HG03342 (cell line): ENCODE measurements at regions not wholly inside any gene's neighbourhood (a gene's known extent, or its start where the extent isn't known, plus 50 kb on each side); places are given as distances from the start of the nearest gene placed in this dataset.
"Not testable (repeated sequence)": the region's sequence is repeated elsewhere in the genome, so short reads cannot be mapped to it uniquely, and the experiment has no call there.

ENCODE experiments used
- ATAC-seq: cut with Tn5 transposase; IDR thresholded peaks from one replicate; pipeline ENCODE4 v1.9.1; 2021; ENCODE audit warnings: mild to moderate bottlenecking, moderate library complexity; ENCODE audit not compliant: unreplicated experiment

DNA sequence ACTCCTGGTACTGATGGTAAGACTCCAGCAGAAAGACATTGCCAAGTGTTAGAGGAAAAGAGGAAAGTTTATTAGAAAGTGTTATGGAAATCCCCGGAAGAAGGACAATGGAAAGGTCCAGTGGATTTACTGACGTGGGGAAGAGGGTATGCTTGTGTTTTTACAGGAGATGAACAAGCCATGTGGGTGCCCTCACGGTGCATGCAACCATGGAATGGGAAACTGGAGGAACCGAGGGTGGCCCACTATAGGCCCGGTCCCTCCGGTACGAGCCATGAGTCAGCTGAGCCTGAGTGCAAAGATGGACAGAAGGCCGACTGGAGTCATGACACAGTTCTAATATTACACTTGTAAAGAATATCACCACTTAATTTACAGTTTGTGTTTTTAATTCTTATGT is 123.3 kb upstream of the ZCCHC13 start:
- no peak for ATAC-seq

DNA sequence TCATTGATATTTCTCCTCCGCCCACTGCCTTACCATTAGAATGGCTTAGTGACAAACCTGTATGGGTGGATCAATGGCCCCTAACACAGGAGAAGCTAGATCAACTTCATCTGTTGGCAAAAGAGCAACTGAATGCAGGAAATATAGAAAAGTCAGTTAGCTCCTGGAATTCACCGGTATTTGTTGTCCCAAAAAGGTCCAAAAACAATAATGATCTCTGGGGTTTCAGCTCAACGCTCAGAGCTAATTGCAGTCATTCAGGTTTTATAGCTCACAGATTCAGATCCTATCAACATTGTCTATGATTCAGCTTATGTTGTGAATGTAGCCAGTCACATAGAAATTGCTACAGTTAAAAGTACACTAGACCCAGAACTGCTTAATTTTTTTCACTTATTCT is 124.0 kb upstream of the ZCCHC13 start:
- ATAC-seq, result no peak

DNA sequence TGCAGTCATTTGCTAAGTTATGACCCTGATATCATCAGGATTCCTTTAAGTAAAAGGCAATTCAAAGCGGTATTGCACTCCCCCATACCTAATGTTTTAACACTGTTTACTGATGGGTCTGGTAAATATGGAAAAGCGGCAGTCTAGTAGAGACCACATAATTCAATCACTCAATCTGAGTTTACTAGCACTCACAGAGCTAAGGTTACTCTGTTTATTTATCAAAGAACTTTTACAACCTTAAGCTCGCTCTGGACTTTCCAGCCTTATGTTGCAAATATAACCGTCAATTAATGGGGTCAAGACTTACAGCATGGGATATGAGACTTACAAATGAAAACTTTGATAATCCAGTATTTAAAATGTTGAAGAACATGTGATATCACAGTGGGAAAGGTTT is 124.5 kb upstream of the ZCCHC13 start:
- ATAC-seq, result no peak

DNA sequence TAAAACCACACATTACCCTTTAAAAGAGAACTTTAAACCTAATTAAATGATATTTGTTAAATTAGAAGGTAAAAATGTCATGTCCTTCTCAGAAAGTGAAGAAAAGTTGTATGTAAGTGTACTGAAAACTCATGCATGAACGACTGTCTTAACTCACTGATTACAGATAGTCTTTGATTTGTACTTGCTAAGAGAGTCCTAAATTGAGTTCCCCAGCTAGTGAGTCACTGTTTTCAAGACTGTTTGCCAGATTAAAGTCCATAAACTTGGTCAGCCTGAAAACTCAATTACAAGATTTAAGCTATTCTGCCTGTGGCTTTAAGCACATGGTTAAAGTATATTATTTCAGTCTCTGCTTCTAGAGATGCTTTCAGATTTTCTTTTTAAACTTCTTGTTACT is 124.9 kb upstream of the ZCCHC13 start:
- no peak for ATAC-seq

DNA sequence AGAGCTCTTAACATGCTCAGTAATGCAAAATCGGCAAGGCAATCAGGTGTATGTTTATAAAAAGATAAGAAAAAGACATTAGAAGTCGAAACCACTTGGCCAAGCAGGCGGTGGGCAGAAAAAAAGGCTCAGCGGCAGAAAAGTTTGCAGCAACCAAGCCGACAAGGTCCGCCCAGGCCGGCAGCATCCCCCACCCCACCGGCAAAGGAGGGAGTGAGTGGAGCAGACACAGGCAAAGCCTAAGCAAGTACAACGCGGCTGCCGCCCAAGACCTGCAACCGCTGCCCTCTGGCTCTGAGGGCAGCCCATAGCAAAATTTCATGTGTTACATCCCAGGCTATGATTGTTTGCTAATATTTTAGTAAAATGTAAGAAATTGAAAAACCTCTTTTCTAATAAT is 125.4 kb upstream of the ZCCHC13 start:
- no peak for ATAC-seq

DNA sequence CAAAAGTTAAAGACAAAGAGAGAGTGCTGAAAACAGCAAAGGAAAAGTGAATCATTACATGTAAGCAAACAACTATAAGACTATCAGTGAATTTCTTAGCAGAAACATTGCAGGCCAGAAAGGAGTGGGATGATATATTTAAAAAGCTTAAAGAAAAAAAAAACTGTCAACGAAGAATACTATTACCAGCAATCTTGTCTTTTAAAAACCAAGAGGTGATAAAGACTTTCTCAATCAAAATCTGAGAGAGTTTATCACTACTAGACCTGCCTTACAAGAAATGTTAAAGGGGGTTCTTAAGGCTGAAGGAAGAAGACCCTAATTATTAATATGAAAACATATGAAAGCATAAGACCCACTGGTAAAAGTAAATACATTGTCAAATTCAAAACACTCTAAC is 132.5 kb upstream of the ZCCHC13 start:
- no peak for ATAC-seq

DNA sequence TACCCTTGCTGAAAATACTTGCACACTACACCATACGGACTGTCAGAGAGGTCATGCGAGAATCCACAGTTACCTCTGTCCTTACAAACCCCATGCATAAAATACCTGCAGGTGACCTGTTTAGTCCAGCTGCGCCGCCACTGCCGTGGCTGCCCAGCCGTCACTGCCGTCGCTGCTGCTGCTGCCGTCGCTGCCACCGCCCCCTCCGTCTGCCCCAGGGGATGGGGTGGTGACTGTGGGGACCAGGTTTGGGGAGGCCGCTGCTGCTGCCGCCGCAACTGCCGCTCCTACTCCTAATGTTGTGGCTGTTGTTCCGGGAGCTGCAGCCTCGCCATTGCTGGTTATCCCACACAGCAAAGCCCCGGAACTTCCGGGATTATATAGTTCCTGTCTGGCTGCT is 141.8 kb upstream of the ZCCHC13 start:
- ATAC-seq, result no peak

DNA sequence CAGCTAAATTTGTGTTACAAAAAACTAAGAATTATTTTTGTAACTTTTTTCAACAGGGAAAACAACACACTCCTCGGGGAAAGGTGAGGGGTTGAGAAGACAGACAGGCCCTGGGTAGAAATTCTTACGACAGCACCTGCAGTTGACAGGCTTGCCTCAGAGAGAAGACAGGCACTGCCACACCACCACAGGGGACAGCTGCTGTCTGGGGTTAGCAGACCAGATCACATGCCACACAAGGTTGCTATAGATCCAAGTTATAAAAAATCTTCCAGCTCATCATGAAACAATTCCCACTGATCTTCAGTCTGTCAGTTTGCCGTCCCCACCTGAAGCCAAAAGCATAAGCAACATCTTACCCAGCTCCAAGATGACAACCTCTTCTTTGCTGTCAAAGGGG is 143.2 kb upstream of the ZCCHC13 start:
- ATAC-seq, result no peak

DNA sequence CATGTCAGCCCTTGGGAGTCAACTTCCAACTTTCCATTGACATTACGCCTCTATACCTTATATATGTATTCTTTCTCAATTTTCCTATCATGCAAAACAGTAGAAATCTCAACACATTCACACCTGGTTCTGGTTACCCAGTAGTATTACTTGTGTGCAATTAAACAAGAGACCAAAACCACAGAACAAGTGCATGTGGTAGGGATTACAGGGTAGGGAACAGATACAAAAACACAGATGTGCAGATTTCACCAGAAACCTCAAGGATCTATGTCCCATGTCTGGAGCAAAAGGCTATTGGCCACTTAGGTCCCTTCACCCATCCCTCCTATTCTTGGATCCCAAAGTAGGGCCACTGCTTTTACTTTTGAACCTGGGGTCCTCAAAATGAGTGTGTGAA is 143.6 kb upstream of the ZCCHC13 start:
- ATAC-seq, result no peak

DNA sequence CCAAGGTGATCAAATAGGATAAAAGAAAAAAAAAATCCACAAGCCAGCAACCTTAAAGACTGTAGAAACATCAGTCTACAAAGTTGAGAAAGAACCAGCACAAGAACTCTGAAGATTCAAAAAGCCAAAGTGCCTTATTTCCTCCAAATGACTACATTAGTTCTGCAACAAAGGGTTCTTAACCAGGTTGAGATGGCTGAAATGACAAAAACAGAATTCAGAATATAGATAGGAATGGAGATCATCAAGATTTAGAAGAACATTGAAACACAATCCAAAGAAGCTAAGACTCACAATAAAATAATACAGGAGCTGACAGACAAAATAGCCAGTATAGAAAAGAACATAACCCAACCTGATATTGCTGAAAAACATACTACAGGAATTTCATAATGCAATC is 156.5 kb upstream of the ZCCHC13 start:
- no peak for ATAC-seq

DNA sequence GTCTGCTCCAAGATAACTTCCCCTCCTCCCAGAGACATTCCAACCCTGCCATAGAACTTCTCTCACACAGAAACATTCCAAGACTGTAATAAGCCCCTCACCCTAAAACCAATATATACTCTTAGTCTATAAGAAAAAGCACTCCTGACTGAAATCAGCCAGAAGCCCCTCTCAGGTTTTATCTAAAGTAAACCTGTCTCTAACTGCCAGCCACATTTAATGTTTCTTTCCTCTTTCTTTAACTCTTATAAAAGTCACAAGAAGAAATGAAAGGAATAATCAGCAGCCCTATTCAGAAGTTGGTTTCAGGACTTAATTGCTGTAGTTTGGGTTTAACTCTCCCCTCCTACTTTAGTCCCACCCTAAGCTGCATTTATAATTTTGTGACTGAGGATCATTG is 165.0 kb upstream of the ZCCHC13 start:
- ATAC-seq, result no peak

DNA sequence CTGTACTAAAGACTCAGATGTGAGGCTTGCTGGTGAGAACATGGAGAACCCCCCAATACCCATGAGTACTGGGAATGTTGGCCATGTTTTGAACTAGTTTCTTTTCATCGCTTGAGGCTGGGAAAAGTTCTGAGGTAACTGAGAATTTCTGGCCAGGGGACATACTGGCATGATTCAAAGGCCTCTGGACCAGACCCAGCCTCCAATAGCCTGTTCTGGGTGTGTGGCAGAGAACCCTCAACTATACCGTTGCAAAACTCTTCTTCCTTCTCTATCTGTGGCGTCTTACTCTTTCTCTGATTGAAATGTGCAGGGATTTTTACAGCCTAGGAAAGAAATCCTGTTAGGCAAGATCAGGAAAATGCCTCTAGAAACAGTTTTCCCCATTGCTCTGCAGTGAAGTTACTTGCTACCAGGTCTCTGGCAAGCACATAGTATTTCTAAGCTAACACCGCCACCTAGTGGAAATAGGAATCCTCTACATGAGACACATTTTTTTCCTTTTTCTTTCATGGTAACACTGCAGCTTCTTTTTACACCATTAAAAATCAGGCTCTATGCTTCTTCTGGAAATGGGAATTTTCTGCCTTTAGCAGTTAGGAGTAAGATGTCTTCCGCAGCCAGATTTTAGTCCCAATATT is 170.7 kb upstream of the ZCCHC13 start:
- peak; percentile 88 for ATAC-seq

DNA sequence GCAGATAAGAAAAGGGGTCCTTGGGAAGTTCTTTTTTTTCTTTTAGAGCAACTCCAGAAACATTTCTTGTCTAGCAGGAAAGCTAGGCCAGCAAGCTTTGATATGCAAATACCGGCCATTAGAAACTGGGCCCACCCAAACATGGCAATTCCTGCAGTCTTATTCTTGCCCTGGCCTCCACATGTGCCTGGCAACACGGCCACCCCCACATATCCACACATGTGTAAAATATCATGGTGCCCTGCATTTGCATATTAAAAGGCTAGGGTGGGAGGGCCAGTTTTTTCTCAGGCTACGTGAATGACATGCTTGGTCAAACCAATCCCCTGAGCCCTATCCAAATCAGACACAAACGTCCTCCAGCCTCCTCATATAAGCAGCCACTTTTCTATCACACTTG is 171.7 kb upstream of the ZCCHC13 start:
- ATAC-seq, result no peak

DNA sequence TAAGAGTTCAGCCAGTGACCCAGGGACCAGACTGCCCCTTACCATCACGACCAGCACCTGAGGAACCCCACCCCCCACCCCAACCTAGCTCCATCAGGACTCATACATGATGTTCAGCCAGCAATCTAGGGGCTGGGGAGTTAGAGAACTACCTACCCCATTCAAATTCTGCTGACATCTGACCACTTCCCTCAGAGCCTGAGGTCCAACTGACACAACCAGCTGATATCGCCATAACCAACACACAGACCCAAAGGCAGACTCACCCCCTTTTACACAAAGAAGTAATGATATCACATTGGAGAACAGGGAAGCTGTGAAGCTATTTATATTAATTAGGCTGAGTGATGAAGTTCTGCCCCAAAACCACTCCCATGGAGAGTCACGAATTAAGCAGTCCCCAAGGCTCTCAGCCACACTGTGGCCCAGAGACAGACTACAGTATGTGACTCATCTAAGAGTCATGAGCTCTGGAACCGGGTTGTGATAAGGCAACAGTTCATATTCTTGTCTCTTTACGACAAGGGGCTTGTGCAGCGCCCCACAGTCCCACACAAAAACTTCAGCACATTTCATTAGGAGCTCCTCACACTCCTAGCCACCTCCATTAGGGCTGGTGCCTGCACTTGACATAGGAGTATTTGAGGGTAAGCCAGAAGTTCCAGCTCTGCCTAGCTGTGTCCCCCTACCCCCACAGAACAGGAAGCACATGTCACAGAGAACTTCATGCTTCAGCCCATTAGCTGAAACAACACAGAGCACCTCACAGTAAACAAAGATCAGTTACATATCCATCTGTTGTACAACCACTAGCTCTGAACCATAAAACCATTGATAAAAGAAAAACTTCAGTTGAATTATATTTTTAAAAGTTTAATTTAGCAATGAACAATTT is 184.7 kb upstream of the ZCCHC13 start:
- ATAC-seq, result no peak

DNA sequence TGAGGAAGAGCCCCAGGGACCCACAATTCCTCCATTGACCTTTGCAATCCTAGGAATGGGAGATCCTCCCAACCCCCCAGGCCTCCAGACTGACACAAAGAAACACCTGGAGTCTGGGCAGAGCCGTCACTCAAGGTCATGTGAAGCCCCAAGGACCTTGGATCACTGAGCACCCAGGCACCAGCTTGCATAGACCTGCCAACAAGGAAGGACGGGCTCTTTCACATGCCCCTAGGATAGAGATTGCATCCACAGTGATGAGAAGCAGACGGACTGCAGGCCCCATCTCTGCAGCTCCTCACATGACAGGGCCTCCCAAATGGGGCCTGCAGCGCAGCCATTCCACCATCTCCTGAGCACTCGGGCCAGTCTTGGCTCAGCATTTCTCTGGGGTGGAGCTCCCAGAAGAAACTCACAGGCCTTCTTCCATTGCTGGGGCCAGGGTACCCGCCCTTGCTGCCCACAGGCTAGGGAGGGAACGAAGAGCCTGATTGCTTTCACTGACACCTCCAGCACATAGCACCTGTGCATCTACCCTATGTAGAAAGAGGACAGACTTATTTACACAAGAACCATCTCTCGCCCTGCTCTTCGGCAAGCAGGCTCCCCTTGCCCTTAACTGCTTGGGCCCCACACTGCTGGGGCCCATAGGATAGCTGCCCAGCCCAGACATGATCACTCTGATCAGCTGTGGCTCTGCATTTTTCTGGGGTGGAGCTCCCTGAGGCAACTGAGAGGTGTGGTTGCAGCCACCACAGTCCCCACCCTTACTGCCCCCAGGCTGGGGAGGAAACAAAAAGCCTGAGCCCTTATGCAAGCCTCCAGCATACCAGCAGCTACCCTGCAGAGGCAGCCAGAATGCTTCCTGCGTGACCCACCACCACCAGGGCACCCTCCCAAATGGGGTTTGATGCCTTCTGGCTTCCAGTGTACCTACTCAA is 185.7 kb upstream of the ZCCHC13 start:
- no peak for ATAC-seq

DNA sequence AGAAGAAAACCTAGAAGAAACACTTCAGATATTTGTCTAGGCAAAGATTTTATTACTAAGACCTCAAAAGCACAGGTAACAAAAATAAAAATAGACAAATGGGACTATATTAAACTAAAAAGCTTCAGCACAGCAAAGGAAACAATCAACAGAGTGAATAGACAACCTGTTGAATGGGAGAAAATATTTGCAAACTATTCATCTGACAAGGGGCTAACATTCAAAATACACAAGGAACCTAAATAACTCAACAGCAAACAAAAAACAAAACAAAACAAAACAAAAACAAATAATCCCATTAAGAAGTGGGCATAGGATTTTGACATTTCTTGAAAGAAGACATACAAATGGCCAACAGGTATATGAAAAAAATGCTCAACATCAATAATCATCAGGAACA is 192.7 kb upstream of the ZCCHC13 start:
- ATAC-seq, result no peak

DNA sequence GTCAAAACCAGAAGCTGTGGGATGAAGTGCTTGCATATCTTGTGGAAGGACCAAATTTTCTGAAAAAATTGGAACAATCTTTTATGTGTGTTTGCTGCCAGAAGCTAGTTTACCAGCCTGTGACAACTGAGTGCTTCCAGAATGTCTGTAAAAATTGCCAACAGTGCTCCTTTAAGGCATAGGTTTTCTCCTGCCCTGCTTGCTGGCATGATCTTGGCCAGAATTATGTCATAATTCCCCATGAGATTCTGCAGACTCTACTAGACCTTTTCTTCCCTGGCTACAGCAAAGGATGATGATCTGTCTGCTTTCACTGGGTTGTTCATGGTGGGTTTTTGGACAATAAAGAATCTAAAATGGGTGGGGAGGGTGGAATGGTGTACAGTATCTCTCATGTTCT is 196.3 kb upstream of the ZCCHC13 start:
- no peak for ATAC-seq

DNA sequence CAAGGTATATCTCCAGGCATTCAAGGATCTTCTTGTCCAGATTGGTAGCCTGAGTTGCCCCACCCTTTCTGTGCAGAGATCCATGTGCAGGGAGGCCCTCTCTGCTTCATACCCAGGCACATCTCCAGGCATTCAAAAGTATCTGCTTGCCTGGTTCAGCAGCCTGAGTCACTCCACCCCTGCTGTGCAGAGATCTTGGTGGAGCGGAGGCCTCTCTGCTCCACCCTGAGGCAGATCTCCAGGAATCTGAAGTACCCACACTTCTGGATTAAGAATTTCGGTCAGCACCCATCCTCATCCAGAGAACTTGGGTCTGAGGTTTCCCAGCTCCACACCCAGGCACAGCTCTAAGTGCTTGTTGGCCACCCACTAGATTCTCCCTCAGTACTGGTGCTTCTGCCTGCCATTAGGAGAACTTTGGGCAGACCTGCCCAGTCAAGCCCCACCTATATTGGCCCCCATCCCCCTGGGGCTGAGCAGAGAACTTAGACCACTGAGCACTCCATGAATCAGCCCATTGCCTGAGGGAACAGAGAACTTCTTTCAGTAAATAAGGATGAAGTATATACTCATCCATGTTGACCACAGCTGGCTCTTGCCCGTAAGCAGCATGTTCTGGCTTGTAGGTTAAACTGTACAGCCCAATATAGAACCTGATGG is 199.5 kb upstream of the ZCCHC13 start:
- ATAC-seq, result no peak

DNA sequence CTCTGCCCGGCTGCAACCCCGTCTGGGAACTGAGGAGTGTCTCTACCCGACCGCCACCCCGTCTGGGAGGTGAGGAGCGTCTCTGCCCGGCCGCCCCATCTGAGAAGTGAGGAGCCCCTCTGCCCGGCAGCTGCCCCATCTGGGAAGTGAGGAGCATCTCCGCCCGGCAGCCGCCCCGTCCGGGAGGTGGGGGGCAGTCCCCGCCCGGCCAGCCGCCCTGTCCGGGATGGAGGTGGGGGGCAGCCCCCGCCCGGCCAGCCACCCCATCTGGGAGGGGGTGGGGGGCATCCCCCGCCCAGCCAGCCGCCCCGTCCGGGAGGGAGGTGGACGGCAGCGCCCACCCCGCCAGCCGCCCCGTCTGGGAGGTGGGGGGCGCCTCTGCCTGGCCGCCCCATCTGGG is 205.6 kb upstream of the ZCCHC13 start:
- not testable (repeated sequence) for ATAC-seq

DNA sequence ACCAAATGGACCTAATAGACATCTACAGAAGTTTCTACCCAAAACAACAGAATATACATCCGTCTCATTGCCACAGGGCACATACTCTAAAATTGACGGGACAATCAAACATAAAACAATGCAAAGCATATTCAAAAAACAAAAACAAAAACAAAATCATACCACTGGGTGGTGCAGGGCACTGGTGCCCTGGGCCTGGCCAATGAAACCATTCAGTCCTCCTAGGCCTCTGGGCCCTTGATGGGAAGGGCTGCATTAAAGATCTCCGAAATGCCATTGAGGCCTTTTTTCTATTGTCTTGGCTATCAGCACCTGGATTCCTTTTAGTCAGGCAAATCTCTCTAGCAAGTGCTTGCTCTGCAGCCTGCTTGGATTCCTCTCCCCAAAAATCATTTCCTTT is 213.9 kb upstream of the ZCCHC13 start:
- no peak for ATAC-seq

DNA sequence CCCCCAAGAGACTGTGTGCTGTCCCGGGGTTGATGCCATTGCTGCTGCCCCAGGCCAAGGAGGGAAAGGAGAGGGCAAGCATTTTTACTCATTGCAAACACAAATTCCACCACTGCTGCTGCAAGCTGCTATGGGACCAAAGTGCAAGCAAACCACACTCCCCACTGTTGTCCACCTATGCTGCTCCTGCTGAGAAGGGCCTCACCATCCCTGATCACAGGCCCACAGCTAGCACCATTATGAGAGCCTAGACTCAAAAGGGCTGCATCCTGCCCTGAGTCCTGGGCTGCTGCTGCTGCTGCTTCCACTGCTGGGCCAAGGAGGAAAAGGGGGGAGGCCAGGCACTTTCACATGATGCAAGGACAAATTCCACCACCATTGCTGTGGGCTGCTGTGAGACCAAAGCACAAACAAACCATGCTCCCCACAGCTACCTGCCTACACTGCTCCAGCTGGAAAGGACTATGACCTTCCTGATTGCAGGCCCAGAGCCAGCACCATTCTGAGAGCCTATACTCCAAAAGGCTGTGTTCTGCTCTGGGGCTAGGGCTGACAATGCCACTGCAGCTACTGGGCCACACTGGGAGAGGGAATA is 218.2 kb upstream of the ZCCHC13 start:
- no peak for ATAC-seq
